OCI-LY7 (cell line): ENCODE measurements at regions not wholly inside any gene's neighbourhood (a gene's known extent, or its start where the extent isn't known, plus 50 kb on each side); places are given as distances from the start of the nearest gene placed in this dataset.
"Not testable (repeated sequence)": the region's sequence is repeated elsewhere in the genome, so short reads cannot be mapped to it uniquely, and the experiment has no call there.

Experiments used
- BruUV-seq: library from RNA; stranded (reverse); fragments of 400-500 nt; replicated peaks from 2 replicates; lab custom pipeline; 2021; lab: Mats Ljungman, UMichigan
- CTCF ChIA-PET: fragments of 300-600 bp; sonication (Branson Sonifier 250); formaldehyde crosslinking; loops from one replicate; lab custom pipeline; 2022; ENCODE audit warnings: antibody characterized with exemption; ENCODE audit not compliant: unreplicated experiment; lab: Charles Lee
- POLR2A ChIA-PET: fragments of 300-600 bp; sonication (Branson Sonifier 250); formaldehyde crosslinking; loops from one replicate; lab custom pipeline; 2022; ENCODE audit warnings: antibody characterized with exemption; lab: Charles Lee
- DNase-seq: peaks from one replicate; pipeline ENCODE4 v3.0.0-alpha.2; 2015; ENCODE audit warnings: low spot score
- H2AFZ ChIP-seq: fragments of 200-600 bp; sonication (generic), shearing (Covaris generic); 2 replicates; pipeline ENCODE4 v1.6.1; 2014; ENCODE audit warnings: mild to moderate bottlenecking, antibody characterized with exemption, low read length, moderate library complexity
- H3K27ac ChIP-seq: fragments of 200-600 bp; sonication (generic); 2 replicates; pipeline ENCODE4 v1.5.1; 2014; ENCODE audit warnings: mixed run types, low read depth, mild to moderate bottlenecking, moderate library complexity, low read length, inconsistent platforms; ENCODE audit not compliant: poor library complexity, severe bottlenecking
- H3K36me3 ChIP-seq: fragments of 200-600 bp; sonication (generic); 2 replicates; pipeline ENCODE4 v1.6.1; 2014; ENCODE audit warnings: mild to moderate bottlenecking, antibody characterized with exemption, low read length, moderate library complexity, mixed read lengths; ENCODE audit not compliant: insufficient read depth
- H3K4me1 ChIP-seq: fragments of 200-600 bp; sonication (generic); 2 replicates; pipeline ENCODE4 v1.5.1; 2014; ENCODE audit warnings: mild to moderate bottlenecking, low read length; ENCODE audit not compliant: insufficient read depth, poor library complexity, severe bottlenecking
- H3K4me2 ChIP-seq: fragments of 200-600 bp; sonication (generic); 2 replicates; pipeline ENCODE4 v1.6.1; 2014; ENCODE audit warnings: mild to moderate bottlenecking, low read length
- H3K4me3 ChIP-seq: fragments of 200-600 bp; sonication (generic); 2 replicates; pipeline ENCODE4 v1.5.1; 2014; ENCODE audit warnings: mild to moderate bottlenecking, low read depth, low read length; ENCODE audit not compliant: poor library complexity, severe bottlenecking
- H3K79me2 ChIP-seq: fragments of 200-600 bp; sonication (generic); 2 replicates; pipeline ENCODE4 v1.6.1; 2016; ENCODE audit warnings: low read depth, mild to moderate bottlenecking, low read length, moderate library complexity, mixed read lengths; ENCODE audit not compliant: insufficient read depth
- H3K9me2 ChIP-seq: fragments of 200-600 bp; sonication (generic); 2 replicates; pipeline ENCODE4 v1.6.1; 2016; ENCODE audit warnings: mild to moderate bottlenecking, low read length, mixed read lengths; ENCODE audit not compliant: insufficient read depth
- H3K9me3 ChIP-seq: fragments of 200-600 bp; sonication (generic); 2 replicates; pipeline ENCODE4 v1.6.1; 2014; ENCODE audit warnings: mild to moderate bottlenecking, mixed run types, low read length, mixed read lengths
- H4K20me1 ChIP-seq: fragments of 200-600 bp; sonication (generic); 2 replicates; pipeline ENCODE4 v1.6.1; 2014; ENCODE audit warnings: mild to moderate bottlenecking, antibody characterized with exemption, low read length, moderate library complexity, mixed read lengths; ENCODE audit not compliant: insufficient read depth
- EZH2phosphoT487 ChIP-seq: fragments of 200-600 bp; sonication (generic); IDR thresholded peaks from 2 replicates; pipeline ENCODE4 v1.6.1; 2018; ENCODE audit warnings: low read depth, borderline replicate concordance, mild to moderate bottlenecking, mixed run types, antibody characterized with exemption, low read length, moderate library complexity, mixed read lengths
- intact Hi-C: fragments of 100-400 bp; cut with micrococcal nuclease; formaldehyde crosslinking; loops from one replicate; pipeline ENCODE4 v1.10.0; 2022; ENCODE audit not compliant: unreplicated experiment
- TF ChIP-seq, protein P1 (sequence below): fragments of 200-600 bp; sonication (generic); conservative IDR thresholded peaks from 2 replicates; pipeline ENCODE4 v1.5.1; 2014; ENCODE audit warnings: mild to moderate bottlenecking, antibody characterized with exemption, low read length, moderate library complexity, mixed read lengths

DNA sequence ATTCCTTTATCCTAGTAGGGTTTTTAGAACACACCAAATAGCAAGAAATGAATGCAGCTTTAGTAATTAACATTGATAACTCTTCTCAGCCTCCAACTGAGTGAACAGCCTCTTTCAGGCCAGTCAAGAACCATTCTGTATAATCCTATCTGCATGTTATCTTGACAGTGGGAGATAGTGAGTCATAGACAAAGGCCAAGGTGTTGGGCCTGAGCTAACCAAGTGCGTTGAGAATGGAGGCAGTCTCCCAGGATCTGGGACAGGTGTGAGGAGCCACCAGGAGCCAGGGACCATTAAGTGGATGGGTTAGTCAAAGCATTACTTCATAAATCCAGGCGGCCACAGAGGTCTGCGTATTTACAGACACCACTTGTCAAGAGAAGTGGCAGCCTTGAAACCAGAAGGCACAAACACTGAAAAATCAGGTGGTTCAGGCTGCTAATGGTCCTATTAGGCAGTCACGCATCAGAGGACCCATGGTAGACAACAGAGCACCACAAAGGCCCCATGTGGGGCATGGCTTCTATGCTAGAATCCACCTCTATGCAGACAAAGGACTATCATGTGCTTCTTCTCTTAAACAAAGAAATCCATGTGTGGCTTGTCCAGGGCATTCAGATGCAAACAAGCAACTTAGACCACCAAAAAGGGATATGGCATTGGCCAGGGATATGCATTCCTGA, 409.7 kb upstream of the PIK3R1 start:
- Histone ChIP-seq H2AFZ (no peak overlapping the region), H3K27ac (no peak overlapping the region), H3K9me2 (no peaks in the 10 kb centered on the region), H3K9me3 (no peaks in the 10 kb centered on the region), H3K4me3 (no peak overlapping the region), H3K4me2 (no peak overlapping the region), H3K36me3 (no peaks in the 10 kb centered on the region), H3K79me2 (no peaks in the 10 kb centered on the region), H4K20me1 (no peaks in the 10 kb centered on the region), H3K4me1 (no peaks in the 10 kb centered on the region)
- no TSS peak for BruUV-seq
- no peak for DNase-seq
- ChIA-PET CTCF (no interaction called here), POLR2A (interaction anchor here (0.6 to 0.7 kb wide), 2 partner anchors 18 to 33 kb away, joined by 3 read pairs; no protein-coding TSS in a partner anchor)
- intact Hi-C loops: no loop called here
- no peak for TF ChIP-seq EZH2phosphoT487
- TF ChIP-seq, protein P1, sequence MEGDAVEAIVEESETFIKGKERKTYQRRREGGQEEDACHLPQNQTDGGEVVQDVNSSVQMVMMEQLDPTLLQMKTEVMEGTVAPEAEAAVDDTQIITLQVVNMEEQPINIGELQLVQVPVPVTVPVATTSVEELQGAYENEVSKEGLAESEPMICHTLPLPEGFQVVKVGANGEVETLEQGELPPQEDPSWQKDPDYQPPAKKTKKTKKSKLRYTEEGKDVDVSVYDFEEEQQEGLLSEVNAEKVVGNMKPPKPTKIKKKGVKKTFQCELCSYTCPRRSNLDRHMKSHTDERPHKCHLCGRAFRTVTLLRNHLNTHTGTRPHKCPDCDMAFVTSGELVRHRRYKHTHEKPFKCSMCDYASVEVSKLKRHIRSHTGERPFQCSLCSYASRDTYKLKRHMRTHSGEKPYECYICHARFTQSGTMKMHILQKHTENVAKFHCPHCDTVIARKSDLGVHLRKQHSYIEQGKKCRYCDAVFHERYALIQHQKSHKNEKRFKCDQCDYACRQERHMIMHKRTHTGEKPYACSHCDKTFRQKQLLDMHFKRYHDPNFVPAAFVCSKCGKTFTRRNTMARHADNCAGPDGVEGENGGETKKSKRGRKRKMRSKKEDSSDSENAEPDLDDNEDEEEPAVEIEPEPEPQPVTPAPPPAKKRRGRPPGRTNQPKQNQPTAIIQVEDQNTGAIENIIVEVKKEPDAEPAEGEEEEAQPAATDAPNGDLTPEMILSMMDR: no peak

GRCh38 chr5:67802766-67803165, 412.8 kb upstream of the PIK3R1 start:
- Histone ChIP-seq H3K4me2 (no peak overlapping the region), H3K79me2 (no peaks in the 10 kb centered on the region), H2AFZ (no peak overlapping the region), H3K4me3 (no peak overlapping the region), H3K4me1 (no peaks in the 10 kb centered on the region), H3K9me3 (no peaks in the 10 kb centered on the region), H4K20me1 (no peaks in the 10 kb centered on the region), H3K36me3 (no peaks in the 10 kb centered on the region), H3K9me2 (no peaks in the 10 kb centered on the region), H3K27ac (no peak overlapping the region)
- intact Hi-C loops: no loop called here
- CTCF ChIA-PET: no interaction called here
- POLR2A ChIA-PET: no interaction called here
- TF ChIP-seq EZH2phosphoT487: no peak
- no peak for DNase-seq
- no TSS peak for BruUV-seq

- ChIA-PET CTCF (no interaction called here), POLR2A (interaction anchor here (0.6 kb wide), 1 partner anchor 10 kb away, joined by 3 read pairs; no protein-coding TSS in a partner anchor)
- intact Hi-C loops: no loop called here
- no peaks in the 10 kb centered on the region for H3K36me3 ChIP-seq
- no peaks in the 10 kb centered on the region for H3K9me2 ChIP-seq
- no peak overlapping the region for H2AFZ ChIP-seq
- H3K79me2 ChIP-seq: no peaks in the 10 kb centered on the region
- no peaks in the 10 kb centered on the region for H4K20me1 ChIP-seq
- no peak overlapping the region for H3K27ac ChIP-seq
- no peaks in the 10 kb centered on the region for H3K9me3 ChIP-seq
- no peak for TF ChIP-seq EZH2phosphoT487
- TF ChIP-seq, protein P1: no peak
- no peak overlapping the region for H3K4me3 ChIP-seq
- no peak overlapping the region for H3K4me2 ChIP-seq
- DNase-seq: no peak
- no TSS peak for BruUV-seq
- no peaks in the 10 kb centered on the region for H3K4me1 ChIP-seq
These were observed 415.8 kb upstream of the PIK3R1 start for GRCh38 chr5:67799732-67800234.

DNA sequence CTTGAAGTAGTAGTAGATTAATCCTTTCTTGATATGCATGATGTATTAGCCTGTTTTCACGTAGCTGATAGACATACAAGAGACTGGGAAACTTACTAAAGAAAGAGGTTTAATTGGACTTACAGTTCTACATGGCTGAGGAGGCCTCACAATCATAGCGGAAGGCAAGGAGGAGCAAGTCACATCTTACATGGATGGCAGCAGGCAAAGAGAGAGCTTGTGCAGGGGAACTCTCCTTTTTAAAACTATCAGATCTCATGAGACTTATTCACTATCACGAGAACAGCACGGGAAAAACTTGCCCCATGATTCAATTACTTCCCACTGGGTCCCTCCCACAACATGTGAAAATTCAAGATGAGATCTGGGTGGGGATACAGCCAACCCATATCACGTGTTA, 417.1 kb upstream of the PIK3R1 start:
- H3K4me1 ChIP-seq, CTCF ChIA-PET, H2AFZ ChIP-seq, BruUV-seq, H3K4me3 ChIP-seq, H4K20me1 ChIP-seq, POLR2A ChIA-PET, H3K79me2 ChIP-seq, H3K9me2 ChIP-seq, intact Hi-C loops, H3K27ac ChIP-seq, H3K36me3 ChIP-seq, DNase-seq, H3K9me3 ChIP-seq, H3K4me2 ChIP-seq: not testable (repeated sequence)
